GM19025 (cell line): ENCODE measurements at regions not wholly inside any gene's neighbourhood (a gene's known extent, or its start where the extent isn't known, plus 50 kb on each side); places are given as distances from the start of the nearest gene placed in this dataset.
"Not testable (repeated sequence)": the region's sequence is repeated elsewhere in the genome, so short reads cannot be mapped to it uniquely, and the experiment has no call there.

ENCODE experiments used
- ATAC-seq: cut with Tn5 transposase; IDR thresholded peaks from one replicate; pipeline ENCODE4 v1.9.1; 2021; ENCODE audit warnings: mild to moderate bottlenecking, low read depth, moderate library complexity; ENCODE audit not compliant: unreplicated experiment

GRCh38 chr7:16267953-16268820, 153.2 kb downstream of the CRPPA start:
- ATAC-seq, result no peak

- ATAC-seq, result no peak
These were observed 154.5 kb downstream of the CRPPA start for GRCh38 chr7:16266877-16267276.

- ATAC-seq, result not testable (repeated sequence)
These were observed 154.9 kb downstream of the CRPPA start for GRCh38 chr7:16266470-16266869.

GRCh38 chr7:16265863-16266458, 155.4 kb downstream of the CRPPA start:
- no peak for ATAC-seq

- no peak for ATAC-seq
These were observed 156.2 kb downstream of the CRPPA start for GRCh38 chr7:16264823-16265804.

GRCh38 chr7:16264036-16264819, 157.1 kb downstream of the CRPPA start:
- ATAC-seq, result no peak

- ATAC-seq, result not testable (repeated sequence)
These were observed 158.0 kb downstream of the CRPPA start for GRCh38 chr7:16263377-16263776.

GRCh38 chr7:16261654-16262053, 159.7 kb downstream of the CRPPA start:
- no peak for ATAC-seq

GRCh38 chr7:16261100-16261499, 160.2 kb downstream of the CRPPA start:
- no peak for ATAC-seq

- ATAC-seq, result peak; percentile 64
These were observed 161.1 kb downstream of the CRPPA start for GRCh38 chr7:16260236-16260728.

- not testable (repeated sequence) for ATAC-seq
These were observed 164.9 kb downstream of the CRPPA start for GRCh38 chr7:16256419-16256818.

- ATAC-seq, result not testable (repeated sequence)
These were observed 165.4 kb downstream of the CRPPA start for GRCh38 chr7:16255952-16256351.

GRCh38 chr7:16250655-16251054, 170.7 kb downstream of the CRPPA start:
- ATAC-seq, result not testable (repeated sequence)

GRCh38 chr7:16249204-16249603, 172.1 kb downstream of the CRPPA start:
- ATAC-seq, result not testable (repeated sequence)

- not testable (repeated sequence) for ATAC-seq
These were observed 172.8 kb downstream of the CRPPA start for GRCh38 chr7:16248556-16248955.

- no peak for ATAC-seq
These were observed 176.9 kb downstream of the CRPPA start for GRCh38 chr7:16244469-16244868.

- no peak for ATAC-seq
These were observed 178.4 kb downstream of the CRPPA start for GRCh38 chr7:16242920-16243319.

GRCh38 chr7:16241017-16241416, 180.3 kb downstream of the CRPPA start:
- ATAC-seq, result no peak

GRCh38 chr7:16236381-16236780, 185.0 kb downstream of the CRPPA start:
- no peak for ATAC-seq
